SK-N-SH treated with all-trans-retinoic acid at 6 μM for 48 hours (cell line): ENCODE measurements at regions not wholly inside any gene's neighbourhood (a gene's known extent, or its start where the extent isn't known, plus 50 kb on each side); places are given as distances from the start of the nearest gene placed in this dataset.

ENCODE experiments used
- ATAC-seq: fragments of 200-7000 bp; cut with Tn5 transposase; 3 replicates; pipeline ENCODE4 v1.9.1; 2020; ENCODE audit warnings: mild to moderate bottlenecking, moderate library complexity
- ARNTL ChIP-seq: fragments of 450-650 bp; formaldehyde crosslinking; IDR thresholded peaks from 2 replicates; pipeline ENCODE4 v1.5.0; 2020; ENCODE audit warnings: low read depth, mild to moderate bottlenecking, moderate library complexity, borderline replicate concordance
- BACH2 ChIP-seq: fragments of 250-450 bp; sonication (Bioruptor Pico); IDR thresholded peaks from 2 replicates; pipeline ENCODE4 v1.9.0; 2021; ENCODE audit warnings: mild to moderate bottlenecking, borderline replicate concordance
- CREB5 ChIP-seq: fragments of 250-450 bp; sonication (Bioruptor Pico); IDR thresholded peaks from 2 replicates; pipeline ENCODE4 v1.5.1; 2020; ENCODE audit warnings: low read depth, mild to moderate bottlenecking, moderate library complexity
- CSRNP3 ChIP-seq: fragments of 250-450 bp; sonication (Bioruptor Pico); IDR thresholded peaks from 2 replicates; pipeline ENCODE4 v1.5.1; 2021; ENCODE audit warnings: mild to moderate bottlenecking, moderate library complexity
- GLIS3 ChIP-seq: fragments of 250-450 bp; sonication (Bioruptor Pico); IDR thresholded peaks from 2 replicates; pipeline ENCODE4 v1.5.0; 2020; ENCODE audit warnings: mild to moderate bottlenecking, moderate library complexity
- ISL1 ChIP-seq: fragments of 250-450 bp; sonication (Bioruptor Pico); IDR thresholded peaks from 2 replicates; pipeline ENCODE4 v2.1.2; 2022; ENCODE audit warnings: mild to moderate bottlenecking, moderate library complexity
- OSR1 ChIP-seq: fragments of 250-450 bp; sonication (Bioruptor Pico); IDR thresholded peaks from 2 replicates; pipeline ENCODE4 v1.8.0; 2022; ENCODE audit warnings: moderate library complexity, mild to moderate bottlenecking, inconsistent platforms
- PATZ1 ChIP-seq: fragments of 250-450 bp; sonication (Bioruptor Pico); IDR thresholded peaks from 2 replicates; pipeline ENCODE4 v1.8.0; 2020; ENCODE audit warnings: mild to moderate bottlenecking, moderate library complexity, borderline replicate concordance
- POU6F1 ChIP-seq: fragments of 250-450 bp; sonication (Bioruptor Pico); IDR thresholded peaks from 2 replicates; pipeline ENCODE4 v1.8.0; 2021; ENCODE audit warnings: low read depth, mild to moderate bottlenecking, moderate library complexity, borderline replicate concordance
- PPARA ChIP-seq: fragments of 250-450 bp; sonication (Bioruptor Pico); IDR thresholded peaks from 2 replicates; pipeline ENCODE4 v1.5.0; 2020; ENCODE audit warnings: mild to moderate bottlenecking, borderline replicate concordance
- RARB ChIP-seq: fragments of 250-450 bp; sonication (Bioruptor Pico); IDR thresholded peaks from 2 replicates; pipeline ENCODE4 v1.8.0; 2021; ENCODE audit warnings: mild to moderate bottlenecking, moderate library complexity
- SNAI2 ChIP-seq: fragments of 250-450 bp; sonication (Bioruptor Pico); IDR thresholded peaks from 2 replicates; pipeline ENCODE4 v1.5.0; 2020; ENCODE audit warnings: mild to moderate bottlenecking, moderate library complexity
- TCF4 ChIP-seq: fragments of 250-450 bp; sonication (Bioruptor Pico); IDR thresholded peaks from 2 replicates; pipeline ENCODE4 v1.8.0; 2021; ENCODE audit warnings: mild to moderate bottlenecking, moderate library complexity, borderline replicate concordance
- TOX ChIP-seq: fragments of 250-450 bp; sonication (Bioruptor Pico); IDR thresholded peaks from 2 replicates; pipeline ENCODE4 v1.8.0; 2021; ENCODE audit warnings: mild to moderate bottlenecking, moderate library complexity, borderline replicate concordance
- TSHZ2 ChIP-seq: fragments of 250-450 bp; sonication (Bioruptor Pico); IDR thresholded peaks from 2 replicates; pipeline ENCODE4 v1.5.0; 2020; ENCODE audit warnings: mild to moderate bottlenecking, moderate library complexity
- ZC3H10 ChIP-seq: fragments of 250-450 bp; sonication (Bioruptor Pico); IDR thresholded peaks from 2 replicates; pipeline ENCODE4 v1.5.1; 2021; ENCODE audit warnings: mild to moderate bottlenecking, moderate library complexity
- ZFP3 ChIP-seq: fragments of 250-450 bp; sonication (Bioruptor Pico); IDR thresholded peaks from 2 replicates; pipeline ENCODE4 v1.5.0; 2020; ENCODE audit warnings: mild to moderate bottlenecking, moderate library complexity
- ZFP30 ChIP-seq: fragments of 450-650 bp; formaldehyde crosslinking; IDR thresholded peaks from 2 replicates; pipeline ENCODE4 v1.5.0; 2022; ENCODE audit warnings: mild to moderate bottlenecking, moderate library complexity
- ZNF565 ChIP-seq: fragments of 450-650 bp; formaldehyde crosslinking; conservative IDR thresholded peaks from 2 replicates; pipeline ENCODE4 v1.5.0; 2020; ENCODE audit warnings: low read depth, mild to moderate bottlenecking, moderate library complexity
- ZNF70 ChIP-seq: fragments of 450-650 bp; formaldehyde crosslinking; IDR thresholded peaks from 2 replicates; pipeline ENCODE4 v1.5.0; 2020; ENCODE audit warnings: mild to moderate bottlenecking, moderate library complexity
- ZNF8 ChIP-seq: fragments of 450-650 bp; formaldehyde crosslinking; IDR thresholded peaks from 2 replicates; pipeline ENCODE4 v1.5.0; 2020; ENCODE audit warnings: mild to moderate bottlenecking, moderate library complexity

GRCh38 chr13:80889829-80890228 is 548.9 kb upstream of the SPRY2 start:
- TF ChIP-seq RARB (CRISPR knock-in tag) = no peak
- no peak for TF ChIP-seq PPARA (CRISPR knock-in tag)
- no peak for TF ChIP-seq CSRNP3 (CRISPR knock-in tag)
- no peak for TF ChIP-seq GLIS3 (CRISPR knock-in tag)
- TF ChIP-seq POU6F1 (CRISPR knock-in tag) = no peak
- no peak for TF ChIP-seq ZNF565 (CRISPR knock-in tag)
- no peak for TF ChIP-seq CREB5
- no peak for TF ChIP-seq TSHZ2
- no peak for TF ChIP-seq ZFP30 (CRISPR knock-in tag)
- no peak for TF ChIP-seq PATZ1 (CRISPR knock-in tag)
- no peak for TF ChIP-seq ZC3H10
- TF ChIP-seq SNAI2 (CRISPR knock-in tag) = no peak
- no peak for TF ChIP-seq OSR1 (CRISPR knock-in tag)
- no peak for TF ChIP-seq ZFP3 (CRISPR knock-in tag)
- no peak for TF ChIP-seq ZNF70
- TF ChIP-seq TOX = no peak
- no peak for ATAC-seq

- no peak for TF ChIP-seq TCF4 (CRISPR knock-in tag)
- TF ChIP-seq ARNTL (CRISPR knock-in tag) = no peak
- no peak for TF ChIP-seq TOX
- no peak for TF ChIP-seq SNAI2 (CRISPR knock-in tag)
- TF ChIP-seq ZNF8 (CRISPR knock-in tag) = no peak
- TF ChIP-seq ZNF565 (CRISPR knock-in tag) = no peak
- TF ChIP-seq ZFP30 (CRISPR knock-in tag) = no peak
- no peak for TF ChIP-seq RARB (CRISPR knock-in tag)
- no peak for TF ChIP-seq ZNF70
- no peak for TF ChIP-seq BACH2 (CRISPR knock-in tag)
- TF ChIP-seq ISL1 (CRISPR knock-in tag) = no peak
- TF ChIP-seq CREB5 = no peak
- no peak for TF ChIP-seq POU6F1 (CRISPR knock-in tag)
- no peak for TF ChIP-seq GLIS3 (CRISPR knock-in tag)
- TF ChIP-seq CSRNP3 (CRISPR knock-in tag) = no peak
- no peak for ATAC-seq
Measured at GRCh38 chr13:80888390-80888789, 547.5 kb upstream of the SPRY2 start.
